GM18909 (cell line): ENCODE measurements at regions not wholly inside any gene's neighbourhood (a gene's known extent, or its start where the extent isn't known, plus 50 kb on each side); places are given as distances from the start of the nearest gene placed in this dataset.
"Not testable (repeated sequence)": the region's sequence is repeated elsewhere in the genome, so short reads cannot be mapped to it uniquely, and the experiment has no call there.

Experiments
- ATAC-seq: cut with Tn5 transposase; IDR thresholded peaks from one replicate; pipeline ENCODE4 v1.9.1; 2021; ENCODE audit warnings: mild to moderate bottlenecking; ENCODE audit not compliant: unreplicated experiment, poor library complexity

- not testable (repeated sequence) for ATAC-seq
Measured at GRCh38 chr6:26720663-26721218, 61.2 kb upstream of the ZNF322 start.

GRCh38 chr6:26730019-26730766 is 70.6 kb upstream of the ZNF322 start:
- not testable (repeated sequence) for ATAC-seq

- not testable (repeated sequence) for ATAC-seq
Measured at GRCh38 chr6:26734776-26735472, 75.4 kb upstream of the ZNF322 start.

- ATAC-seq = no peak
Measured at GRCh38 chr6:26739811-26740210, 80.3 kb upstream of the ZNF322 start.

- no peak for ATAC-seq
Measured at GRCh38 chr6:26743157-26743821, 83.7 kb upstream of the ZNF322 start.

- no peak for ATAC-seq
Measured at GRCh38 chr6:26743941-26744699, 84.6 kb upstream of the ZNF322 start.

- not testable (repeated sequence) for ATAC-seq
Measured at GRCh38 chr6:26744837-26745282, 85.3 kb upstream of the ZNF322 start.

- not testable (repeated sequence) for ATAC-seq
Measured at GRCh38 chr6:26745964-26746363, 86.4 kb upstream of the ZNF322 start.

GRCh38 chr6:26749126-26749758 is 89.7 kb upstream of the ZNF322 start:
- not testable (repeated sequence) for ATAC-seq

- ATAC-seq = not testable (repeated sequence)
Measured at GRCh38 chr6:26749759-26750126, 90.2 kb upstream of the ZNF322 start.

GRCh38 chr6:26754212-26754611 is 94.7 kb upstream of the ZNF322 start:
- no peak for ATAC-seq

- ATAC-seq = not testable (repeated sequence)
Measured at GRCh38 chr6:26754801-26755200, 95.3 kb upstream of the ZNF322 start.

- not testable (repeated sequence) for ATAC-seq
Measured at GRCh38 chr6:26756067-26756805, 96.7 kb upstream of the ZNF322 start.

GRCh38 chr6:26766203-26766902 is 106.8 kb upstream of the ZNF322 start:
- not testable (repeated sequence) for ATAC-seq

- not testable (repeated sequence) for ATAC-seq
Measured at GRCh38 chr6:26770941-26771666, 111.6 kb upstream of the ZNF322 start.

GRCh38 chr6:26773414-26773813 is 113.9 kb upstream of the ZNF322 start:
- ATAC-seq = not testable (repeated sequence)

GRCh38 chr6:26780563-26780962 is 121.0 kb upstream of the ZNF322 start:
- not testable (repeated sequence) for ATAC-seq
